IMR-90 (cell line): ENCODE measurements at regions not wholly inside any gene's neighbourhood (a gene's known extent, or its start where the extent isn't known, plus 50 kb on each side); places are given as distances from the start of the nearest gene placed in this dataset.

Experiments used
- ATAC-seq: fragments of 200-7000 bp; cut with Tn5 transposase; 2 replicates; pipeline ENCODE4 v1.9.1; 2020; ENCODE audit warnings: low read depth, mild to moderate bottlenecking, moderate library complexity
- BruUV-seq: library from RNA; stranded (reverse); fragments of 400-500 nt; replicated peaks from 2 replicates; lab custom pipeline; 2021; lab: Mats Ljungman, UMichigan
- CTCF ChIA-PET: fragments of 300-600 bp; formaldehyde crosslinking; extraction: SDS; loops from one replicate; lab custom pipeline; 2021; ENCODE audit warnings: antibody characterized with exemption; lab: Yijun Ruan, JAX
- POLR2A ChIA-PET: fragments of 300-600 bp; sonication (Branson Sonifier 250); formaldehyde crosslinking; loops from one replicate; lab custom pipeline; 2022; ENCODE audit warnings: antibody characterized with exemption; ENCODE audit not compliant: unreplicated experiment; lab: Charles Lee
- DNase-seq: peaks from one replicate; pipeline ENCODE4 v3.0.0; 2013
- H2AFZ ChIP-seq: replicated peaks from 2 replicates; pipeline ENCODE3; 2013; ENCODE audit warnings: low read length, mild to moderate bottlenecking; ENCODE audit not compliant: poor library complexity
- H2AK5ac ChIP-seq: 2 replicates; pipeline ENCODE4 v1.6.1; 2013; ENCODE audit warnings: low read depth, low read length, inconsistent platforms
- H2AK9ac ChIP-seq: replicated peaks from 2 replicates; pipeline ENCODE3; 2013; ENCODE audit warnings: mild to moderate bottlenecking, low read depth, low read length, moderate library complexity; ENCODE audit not compliant: poor library complexity
- H2BK120ac ChIP-seq: 2 replicates; pipeline ENCODE4 v1.6.1; 2013; ENCODE audit warnings: low read depth, low read length, inconsistent platforms
- H2BK15ac ChIP-seq: 3 replicates; pipeline ENCODE4 v1.6.1; 2013; ENCODE audit warnings: low read depth, low read length, inconsistent platforms
- H2BK20ac ChIP-seq: 2 replicates; pipeline ENCODE4 v1.6.1; 2013; ENCODE audit warnings: low read depth, mild to moderate bottlenecking, inconsistent platforms, low read length, moderate library complexity
- H2BK5ac ChIP-seq: 2 replicates; pipeline ENCODE4 v1.6.1; 2013; ENCODE audit warnings: mild to moderate bottlenecking, low read depth, low read length, inconsistent platforms; ENCODE audit not compliant: poor library complexity, severe bottlenecking
- H3K14ac ChIP-seq: replicated peaks from 2 replicates; pipeline ENCODE4 v1.6.1; 2013; ENCODE audit warnings: low read depth, low read length, inconsistent platforms
- H3K18ac ChIP-seq: 2 replicates; pipeline ENCODE4 v1.6.1; 2013; ENCODE audit warnings: low read depth, low read length, control low read depth
- H3K23ac ChIP-seq: 2 replicates; pipeline ENCODE4 v1.6.1; 2013; ENCODE audit warnings: low read depth, low read length, inconsistent platforms
- H3K27ac ChIP-seq: 2 replicates; pipeline ENCODE4 v1.5.1; 2013; ENCODE audit warnings: mild to moderate bottlenecking, control low read depth, low read length; ENCODE audit not compliant: insufficient read depth
- H3K27me3 ChIP-seq: 2 replicates; pipeline ENCODE4 v1.6.1; 2013; ENCODE audit warnings: low read length; ENCODE audit not compliant: control insufficient read depth, insufficient read depth
- H3K36me3 ChIP-seq: 2 replicates; pipeline ENCODE4 v1.6.1; 2013; ENCODE audit warnings: low read length, mixed read lengths; ENCODE audit not compliant: control insufficient read depth, insufficient read depth
- H3K4ac ChIP-seq: 2 replicates; pipeline ENCODE4 v1.6.1; 2013; ENCODE audit warnings: low read depth, low read length, inconsistent platforms
- H3K4me1 ChIP-seq: 2 replicates; pipeline ENCODE4 v1.6.1; 2013; ENCODE audit warnings: low read length, mixed read lengths; ENCODE audit not compliant: control insufficient read depth, insufficient read depth
- H3K4me2 ChIP-seq: 2 replicates; pipeline ENCODE4 v1.6.1; 2013; ENCODE audit warnings: low read depth, mild to moderate bottlenecking, control low read depth, low read length, moderate library complexity
- H3K4me3 ChIP-seq: 2 replicates; pipeline ENCODE4 v1.5.1; 2013; ENCODE audit warnings: low read depth, mild to moderate bottlenecking, control low read depth, low read length, moderate library complexity; ENCODE audit not compliant: insufficient read depth
- H3K56ac ChIP-seq: 2 replicates; pipeline ENCODE4 v1.6.1; 2013; ENCODE audit warnings: low read length, inconsistent platforms; ENCODE audit not compliant: insufficient read depth; ENCODE audit errors: extremely low read depth
- H3K79me1 ChIP-seq, 2 experiments: 2 replicates each; pipeline ENCODE4 v1.6.1; 2013; ENCODE audit warnings: low read length in 2 of 2, inconsistent platforms in 1 of 2, low read depth in 1 of 2
- H3K9ac ChIP-seq: 2 replicates; pipeline ENCODE4 v1.6.1; 2013; ENCODE audit warnings: low read depth, low read length, control low read depth
- H3K9me1 ChIP-seq: 2 replicates; pipeline ENCODE4 v1.6.1; 2013; ENCODE audit warnings: low read length, inconsistent platforms; ENCODE audit not compliant: insufficient read depth
- H3K9me3 ChIP-seq: 2 replicates; pipeline ENCODE4 v1.6.1; 2013; ENCODE audit warnings: low read length; ENCODE audit not compliant: control insufficient read depth, insufficient read depth
- H4K20me1 ChIP-seq: 2 replicates; pipeline ENCODE4 v1.6.1; 2013; ENCODE audit warnings: low read length, inconsistent platforms; ENCODE audit not compliant: insufficient read depth
- H4K5ac ChIP-seq: 2 replicates; pipeline ENCODE4 v1.6.1; 2013; ENCODE audit warnings: mild to moderate bottlenecking, low read depth, low read length, control low read depth
- H4K8ac ChIP-seq, 2 experiments: 2 replicates each; pipeline ENCODE4 v1.6.1; 2013; ENCODE audit warnings: low read depth in 2 of 2, low read length in 2 of 2, control low read depth in 1 of 2, inconsistent platforms in 1 of 2
- H4K91ac ChIP-seq: 2 replicates; pipeline ENCODE4 v1.6.1; 2013; ENCODE audit warnings: low read depth, low read length, inconsistent platforms; ENCODE audit not compliant: insufficient read depth
- BHLHE40 ChIP-seq: fragments of 150-350 bp; IDR thresholded peaks from 2 replicates; pipeline ENCODE4 v1.6.1; 2016; ENCODE audit warnings: mild to moderate bottlenecking, low read depth, low read length
- CHD1 ChIP-seq: IDR thresholded peaks from 2 replicates; pipeline ENCODE4 v1.6.1; 2012; ENCODE audit warnings: low read depth, low read length, improper control_type of control experiment
- FOS ChIP-seq: fragments of 150-350 bp; IDR thresholded peaks from 2 replicates; pipeline ENCODE4 v1.6.1; 2016; ENCODE audit warnings: low read depth, low read length
- RFX5 ChIP-seq: IDR thresholded peaks from 2 replicates; pipeline ENCODE4 v1.8.0; 2012; ENCODE audit warnings: low read depth, mild to moderate bottlenecking, low read length, moderate library complexity
- SMC3 ChIP-seq: fragments of 150-350 bp; IDR thresholded peaks from 2 replicates; pipeline ENCODE4 v1.6.1; 2016; ENCODE audit warnings: low read depth, mild to moderate bottlenecking, antibody characterized with exemption, low read length, moderate library complexity
- WGBS, 2 experiments: methylation state at CpG; one replicate each; pipeline versions ENCODE4 v1.1.5 to v1.1.7; 2013; ENCODE audit warnings: missing lambda C conversion rate in 2 of 2; ENCODE audit not compliant: insufficient read length in 1 of 2; ENCODE audit errors: extremely low coverage in 2 of 2; 5-methylcytosine and 5-hydroxymethylcytosine counted together
- dilution Hi-C: fragments of 300-500 bp; cut with HindIII; formaldehyde crosslinking; loops from one replicate; pipeline ENCODE4 v1.14.3; 2018; ENCODE audit warnings: low sequenced_read_pairs; ENCODE audit not compliant: unreplicated experiment
- in situ Hi-C: fragments of 300-500 bp; cut with MboI; formaldehyde crosslinking; loops from 3 replicates; pipeline ENCODE4 v1.14.3; 2019; ENCODE audit warnings: low sequenced_read_pairs, inconsistent platforms, mixed read lengths
- intact Hi-C: fragments of 100-400 bp; cut with micrococcal nuclease; formaldehyde crosslinking; loops from 2 replicates; pipeline ENCODE4 v1.10.0; 2022
- TF ChIP-seq, protein P1 (sequence below): conservative IDR thresholded peaks from 2 replicates; pipeline ENCODE4 v1.5.1; 2012; ENCODE audit warnings: mild to moderate bottlenecking, low read depth, low read length, improper control_type of control experiment

GRCh38 chr17:72400488-72400827 is 279.6 kb downstream of the SOX9 start:
- BruUV-seq: no TSS peak
- Histone ChIP-seq H4K20me1 (no peaks in the 10 kb centered on the region), H3K18ac (no peak overlapping the region), H2BK15ac (peak overlapping the region; percentile 24; the same call in 1 of the 3 replicates), H3K27me3 (no peaks in the 10 kb centered on the region), H2BK5ac (no peak overlapping the region), H3K14ac (peak overlapping the region; percentile 63; the same call in 1 of the 2 replicates), H2AK5ac (peak overlapping the region; percentile 54), H2BK120ac (no peak overlapping the region), H3K4ac (no peak overlapping the region; the same call in none of the 2 replicates), H3K79me1 (peaks cover 1 to 50% of the 10 kb centered on the region in 2 experiments; a peak in 3 of 4 replicates), H3K27ac (no peak overlapping the region), H2AK9ac (no peak overlapping the region), H3K23ac (no peak overlapping the region), H3K9me1 (peaks cover 8% of the 10 kb centered on the region), H3K4me2 (no peak overlapping the region), H3K4me3 (no peak overlapping the region), H2AFZ (no peak overlapping the region), H3K9ac (no peak overlapping the region), H3K36me3 (0 out of 2 replicates have a peak, but pooled peaks cover 2% of the 10 kb centered on the region), H4K91ac (no peak overlapping the region), H4K8ac (no peak overlapping the region), H2BK20ac (no peak overlapping the region), H3K4me1 (peaks cover 9% of the 10 kb centered on the region), H3K9me3 (no peaks in the 10 kb centered on the region), H4K5ac (no peak overlapping the region), H3K56ac (no peak overlapping the region)
- WGBS, 2 experiments: no CpG with 5 or more reads among the region's 7 CpGs
- ChIA-PET POLR2A (no interaction called here), CTCF (no interaction called here)
- TF ChIP-seq CHD1 (no peak), BHLHE40 (no peak), RFX5 (no peak), SMC3 (no peak), FOS (no peak)
- TF ChIP-seq, protein P1, sequence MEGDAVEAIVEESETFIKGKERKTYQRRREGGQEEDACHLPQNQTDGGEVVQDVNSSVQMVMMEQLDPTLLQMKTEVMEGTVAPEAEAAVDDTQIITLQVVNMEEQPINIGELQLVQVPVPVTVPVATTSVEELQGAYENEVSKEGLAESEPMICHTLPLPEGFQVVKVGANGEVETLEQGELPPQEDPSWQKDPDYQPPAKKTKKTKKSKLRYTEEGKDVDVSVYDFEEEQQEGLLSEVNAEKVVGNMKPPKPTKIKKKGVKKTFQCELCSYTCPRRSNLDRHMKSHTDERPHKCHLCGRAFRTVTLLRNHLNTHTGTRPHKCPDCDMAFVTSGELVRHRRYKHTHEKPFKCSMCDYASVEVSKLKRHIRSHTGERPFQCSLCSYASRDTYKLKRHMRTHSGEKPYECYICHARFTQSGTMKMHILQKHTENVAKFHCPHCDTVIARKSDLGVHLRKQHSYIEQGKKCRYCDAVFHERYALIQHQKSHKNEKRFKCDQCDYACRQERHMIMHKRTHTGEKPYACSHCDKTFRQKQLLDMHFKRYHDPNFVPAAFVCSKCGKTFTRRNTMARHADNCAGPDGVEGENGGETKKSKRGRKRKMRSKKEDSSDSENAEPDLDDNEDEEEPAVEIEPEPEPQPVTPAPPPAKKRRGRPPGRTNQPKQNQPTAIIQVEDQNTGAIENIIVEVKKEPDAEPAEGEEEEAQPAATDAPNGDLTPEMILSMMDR: no peak
- no peak for ATAC-seq
- intact Hi-C loops (no loop called here), in situ Hi-C loops (no loop called here), dilution Hi-C loops (no loop called here)
- no peak for DNase-seq
